PC-3 (cell line): ENCODE measurements at regions not wholly inside any gene's neighbourhood (a gene's known extent, or its start where the extent isn't known, plus 50 kb on each side); places are given as distances from the start of the nearest gene placed in this dataset.
"Not testable (repeated sequence)": the region's sequence is repeated elsewhere in the genome, so short reads cannot be mapped to it uniquely, and the experiment has no call there.

Source experiments
- ATAC-seq: fragments of 200-7000 bp; cut with Tn5 transposase; 2 replicates; pipeline ENCODE4 v1.9.1; 2020; ENCODE audit warnings: mild to moderate bottlenecking, moderate library complexity
- BruUV-seq: library from RNA; stranded (reverse); fragments of 400-500 nt; replicated peaks from 2 replicates; lab custom pipeline; 2021; lab: Mats Ljungman, UMichigan
- CTCF ChIA-PET: fragments of 300-600 bp; sonication (Branson Sonifier 250); formaldehyde crosslinking; loops from one replicate; lab custom pipeline; 2022; ENCODE audit warnings: antibody characterized with exemption; lab: Charles Lee
- POLR2A ChIA-PET: fragments of 300-600 bp; sonication (Branson Sonifier 250); formaldehyde crosslinking; loops from one replicate; lab custom pipeline; 2022; ENCODE audit warnings: antibody characterized with exemption; ENCODE audit not compliant: unreplicated experiment; lab: Charles Lee
- DNase-seq: peaks from one replicate; pipeline ENCODE4 v3.0.0-alpha.2; 2015
- H2AFZ ChIP-seq: fragments of 300-600 bp; sonication (generic); 2 replicates; pipeline ENCODE4 v1.6.0; 2016; ENCODE audit warnings: antibody characterized with exemption, low read length
- H3F3A ChIP-seq: fragments of 300-600 bp; sonication (generic); one replicate; pipeline ENCODE4 v1.6.0; 2017; ENCODE audit warnings: antibody characterized with exemption, low read length, control low read depth, mild to moderate bottlenecking; ENCODE audit not compliant: unreplicated experiment
- H3K27ac ChIP-seq: fragments of 300-600 bp; sonication (generic); 2 replicates; pipeline ENCODE4 v1.5.1; 2016; ENCODE audit warnings: mild to moderate bottlenecking, low read length
- H3K27me3 ChIP-seq: fragments of 300-600 bp; sonication (generic); 2 replicates; pipeline ENCODE4 v1.6.1; 2016; ENCODE audit warnings: low read length, mixed read lengths
- H3K36me3 ChIP-seq: fragments of 300-600 bp; sonication (generic); 2 replicates; pipeline ENCODE4 v1.6.1; 2016; ENCODE audit warnings: low read depth, mixed run types, low read length, mixed read lengths
- H3K4me1 ChIP-seq: fragments of 300-600 bp; sonication (generic); 2 replicates; pipeline ENCODE4 v1.5.1; 2016; ENCODE audit warnings: low read length; ENCODE audit not compliant: insufficient read depth
- H3K4me2 ChIP-seq: fragments of 300-600 bp; sonication (generic); 2 replicates; pipeline ENCODE4 v1.6.0; 2016; ENCODE audit warnings: low read length
- H3K4me3 ChIP-seq: fragments of 300-600 bp; sonication (generic); 2 replicates; pipeline ENCODE4 v1.5.1; 2016; ENCODE audit warnings: mild to moderate bottlenecking, low read length, mixed read lengths
- H3K79me2 ChIP-seq: fragments of 300-600 bp; sonication (generic); 2 replicates; pipeline ENCODE4 v1.6.1; 2017; ENCODE audit warnings: low read length, mixed read lengths
- H3K9ac ChIP-seq: fragments of 300-600 bp; sonication (generic); 2 replicates; pipeline ENCODE4 v1.6.0; 2016; ENCODE audit warnings: mild to moderate bottlenecking, low read length
- H3K9me2 ChIP-seq: fragments of 300-600 bp; sonication (generic); replicated peaks from 2 replicates; pipeline ENCODE4 v1.6.1; 2016; ENCODE audit warnings: mixed run types, low read length, mixed read lengths
- H3K9me3 ChIP-seq: fragments of 300-600 bp; sonication (generic); 2 replicates; pipeline ENCODE4 v1.6.1; 2016; ENCODE audit warnings: low read length, mixed read lengths
- H4K20me1 ChIP-seq: fragments of 300-600 bp; sonication (generic); 2 replicates; pipeline ENCODE4 v1.6.1; 2016; ENCODE audit warnings: low read length, mixed read lengths
- EZH2 ChIP-seq: fragments of 300-600 bp; sonication (generic); IDR thresholded peaks from one replicate; pipeline ENCODE4 v1.6.1; 2017; ENCODE audit warnings: antibody characterized with exemption, mild to moderate bottlenecking, low read length; ENCODE audit not compliant: unreplicated experiment
- EZH2phosphoT487 ChIP-seq: fragments of 300-600 bp; sonication (generic); IDR thresholded peaks from 2 replicates; pipeline ENCODE4 v1.6.1; 2018; ENCODE audit warnings: mild to moderate bottlenecking, antibody characterized with exemption, low read length, borderline replicate concordance
- intact Hi-C: fragments of 100-400 bp; cut with micrococcal nuclease; formaldehyde crosslinking; loops from 2 replicates; pipeline ENCODE4 v1.9.0; 2023
- TF ChIP-seq, protein P1 (sequence below): fragments of 300-600 bp; sonication (generic); conservative IDR thresholded peaks from 2 replicates; pipeline ENCODE4 v1.5.1; 2017; ENCODE audit warnings: antibody characterized with exemption, low read depth, mild to moderate bottlenecking, low read length

GRCh38 chr21:14058566-14058965 is 152.2 kb downstream of the LIPI start:
- intact Hi-C loops = no loop called here
- TF ChIP-seq EZH2phosphoT487 = no peak
- no peak for TF ChIP-seq EZH2
- TF ChIP-seq, protein P1, sequence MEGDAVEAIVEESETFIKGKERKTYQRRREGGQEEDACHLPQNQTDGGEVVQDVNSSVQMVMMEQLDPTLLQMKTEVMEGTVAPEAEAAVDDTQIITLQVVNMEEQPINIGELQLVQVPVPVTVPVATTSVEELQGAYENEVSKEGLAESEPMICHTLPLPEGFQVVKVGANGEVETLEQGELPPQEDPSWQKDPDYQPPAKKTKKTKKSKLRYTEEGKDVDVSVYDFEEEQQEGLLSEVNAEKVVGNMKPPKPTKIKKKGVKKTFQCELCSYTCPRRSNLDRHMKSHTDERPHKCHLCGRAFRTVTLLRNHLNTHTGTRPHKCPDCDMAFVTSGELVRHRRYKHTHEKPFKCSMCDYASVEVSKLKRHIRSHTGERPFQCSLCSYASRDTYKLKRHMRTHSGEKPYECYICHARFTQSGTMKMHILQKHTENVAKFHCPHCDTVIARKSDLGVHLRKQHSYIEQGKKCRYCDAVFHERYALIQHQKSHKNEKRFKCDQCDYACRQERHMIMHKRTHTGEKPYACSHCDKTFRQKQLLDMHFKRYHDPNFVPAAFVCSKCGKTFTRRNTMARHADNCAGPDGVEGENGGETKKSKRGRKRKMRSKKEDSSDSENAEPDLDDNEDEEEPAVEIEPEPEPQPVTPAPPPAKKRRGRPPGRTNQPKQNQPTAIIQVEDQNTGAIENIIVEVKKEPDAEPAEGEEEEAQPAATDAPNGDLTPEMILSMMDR = no peak
- CTCF ChIA-PET = no interaction called here

GRCh38 chr21:14057841-14058481 is 152.8 kb downstream of the LIPI start:
- POLR2A ChIA-PET, H3F3A ChIP-seq, H3K36me3 ChIP-seq, H3K4me2 ChIP-seq, H3K79me2 ChIP-seq, H3K27me3 ChIP-seq, H2AFZ ChIP-seq, H4K20me1 ChIP-seq, BruUV-seq, H3K4me1 ChIP-seq, H3K9me2 ChIP-seq, H3K27ac ChIP-seq, CTCF ChIA-PET, H3K9ac ChIP-seq, intact Hi-C loops, H3K9me3 ChIP-seq, H3K4me3 ChIP-seq: not testable (repeated sequence)
- DNase-seq (peak; percentile 68), ATAC-seq (peak; percentile 97)

More at GRCh38 chr21:14058566-14058965, 152.2 kb downstream of the LIPI start:
- no peak overlapping the region for H3K4me3 ChIP-seq
- H4K20me1 ChIP-seq = no peaks in the 10 kb centered on the region
- no TSS peak for BruUV-seq
- 0 out of 2 replicates have a peak, but pooled peaks cover 5% of the 10 kb centered on the region for H3K79me2 ChIP-seq
- H3K36me3 ChIP-seq = no peaks in the 10 kb centered on the region
- H3K4me1 ChIP-seq = no peaks in the 10 kb centered on the region
- H3K27ac ChIP-seq = no peak overlapping the region
- no peaks in the 10 kb centered on the region for H3K27me3 ChIP-seq
- DNase-seq (no peak), ATAC-seq (no peak)
- H3K4me2 ChIP-seq = no peak overlapping the region
- H3F3A ChIP-seq = no peaks in the 10 kb centered on the region
- H3K9me2 ChIP-seq = no peaks in the 10 kb centered on the region
- H3K9me3 ChIP-seq = no peaks in the 10 kb centered on the region
- POLR2A ChIA-PET = no interaction called here
- H2AFZ ChIP-seq = no peak overlapping the region
- H3K9ac ChIP-seq = no peak overlapping the region

- no peak overlapping the region for H2AFZ ChIP-seq
- 0 out of 2 replicates have a peak, but pooled peaks cover 9% of the 10 kb centered on the region for H3K79me2 ChIP-seq
- no peaks in the 10 kb centered on the region for H3K27me3 ChIP-seq
- ChIA-PET CTCF (no interaction called here), POLR2A (no interaction called here)
- H3K9me2 ChIP-seq = no peaks in the 10 kb centered on the region
- no peaks in the 10 kb centered on the region for H3K9me3 ChIP-seq
- BruUV-seq = no TSS peak
- DNase-seq (no peak), ATAC-seq (no peak)
- intact Hi-C loops = no loop called here
- H3K27ac ChIP-seq = no peak overlapping the region
- H3K4me1 ChIP-seq = no peaks in the 10 kb centered on the region
- no peaks in the 10 kb centered on the region for H3F3A ChIP-seq
- TF ChIP-seq EZH2 (no peak), EZH2phosphoT487 (no peak)
- TF ChIP-seq, protein P1 = no peak
- H4K20me1 ChIP-seq = 0 out of 2 replicates have a peak, but pooled peaks cover 4% of the 10 kb centered on the region
- no peak overlapping the region for H3K4me3 ChIP-seq
- H3K36me3 ChIP-seq = no peaks in the 10 kb centered on the region
- H3K4me2 ChIP-seq = no peak overlapping the region
- H3K9ac ChIP-seq = no peak overlapping the region
These were observed 153.4 kb downstream of the LIPI start for GRCh38 chr21:14057313-14057712.
